Epithelial cell of esophagus (primary cell): ENCODE measurements at regions not wholly inside any gene's neighbourhood (a gene's known extent, or its start where the extent isn't known, plus 50 kb on each side); places are given as distances from the start of the nearest gene placed in this dataset.
"Not testable (repeated sequence)": the region's sequence is repeated elsewhere in the genome, so short reads cannot be mapped to it uniquely, and the experiment has no call there.

Source experiments
- DNase-seq: peaks from one replicate; pipeline ENCODE4 v3.0.0; 2010; ENCODE audit warnings: low read depth
- H3K4me3 ChIP-seq: 2 replicates; pipeline ENCODE4 v1.5.1; 2011; ENCODE audit warnings: mild to moderate bottlenecking, low read length, control low read depth
- TF ChIP-seq, protein P1 (sequence below): IDR thresholded peaks from 2 replicates; pipeline ENCODE4 v1.5.1; 2011; ENCODE audit warnings: low read depth, mild to moderate bottlenecking, low read length, control low read depth, inconsistent platforms; ENCODE audit not compliant: insufficient read depth; ENCODE audit errors: missing control alignments

DNA sequence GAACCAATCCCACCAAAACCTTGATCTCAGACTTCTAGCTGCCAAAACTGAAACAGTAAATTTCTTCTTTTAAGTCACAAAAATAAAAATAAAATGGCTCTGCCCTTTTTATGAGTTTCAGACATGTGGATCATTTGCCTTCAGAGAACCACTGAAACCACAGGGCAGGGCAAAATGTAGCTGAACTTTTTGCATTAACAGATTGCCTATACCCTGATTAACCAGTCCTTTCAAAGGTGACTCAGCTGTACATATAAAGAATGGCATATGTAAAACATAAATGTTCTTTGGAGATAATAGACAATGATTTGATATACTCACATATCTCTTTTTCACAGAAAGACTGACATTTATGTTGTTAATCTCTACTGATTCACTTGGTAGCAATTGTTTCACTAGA, 187.1 kb upstream of the GRIN3A start:
- TF ChIP-seq, protein P1, sequence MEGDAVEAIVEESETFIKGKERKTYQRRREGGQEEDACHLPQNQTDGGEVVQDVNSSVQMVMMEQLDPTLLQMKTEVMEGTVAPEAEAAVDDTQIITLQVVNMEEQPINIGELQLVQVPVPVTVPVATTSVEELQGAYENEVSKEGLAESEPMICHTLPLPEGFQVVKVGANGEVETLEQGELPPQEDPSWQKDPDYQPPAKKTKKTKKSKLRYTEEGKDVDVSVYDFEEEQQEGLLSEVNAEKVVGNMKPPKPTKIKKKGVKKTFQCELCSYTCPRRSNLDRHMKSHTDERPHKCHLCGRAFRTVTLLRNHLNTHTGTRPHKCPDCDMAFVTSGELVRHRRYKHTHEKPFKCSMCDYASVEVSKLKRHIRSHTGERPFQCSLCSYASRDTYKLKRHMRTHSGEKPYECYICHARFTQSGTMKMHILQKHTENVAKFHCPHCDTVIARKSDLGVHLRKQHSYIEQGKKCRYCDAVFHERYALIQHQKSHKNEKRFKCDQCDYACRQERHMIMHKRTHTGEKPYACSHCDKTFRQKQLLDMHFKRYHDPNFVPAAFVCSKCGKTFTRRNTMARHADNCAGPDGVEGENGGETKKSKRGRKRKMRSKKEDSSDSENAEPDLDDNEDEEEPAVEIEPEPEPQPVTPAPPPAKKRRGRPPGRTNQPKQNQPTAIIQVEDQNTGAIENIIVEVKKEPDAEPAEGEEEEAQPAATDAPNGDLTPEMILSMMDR: no peak
- DNase-seq: no peak
- no peak overlapping the region for H3K4me3 ChIP-seq

DNA sequence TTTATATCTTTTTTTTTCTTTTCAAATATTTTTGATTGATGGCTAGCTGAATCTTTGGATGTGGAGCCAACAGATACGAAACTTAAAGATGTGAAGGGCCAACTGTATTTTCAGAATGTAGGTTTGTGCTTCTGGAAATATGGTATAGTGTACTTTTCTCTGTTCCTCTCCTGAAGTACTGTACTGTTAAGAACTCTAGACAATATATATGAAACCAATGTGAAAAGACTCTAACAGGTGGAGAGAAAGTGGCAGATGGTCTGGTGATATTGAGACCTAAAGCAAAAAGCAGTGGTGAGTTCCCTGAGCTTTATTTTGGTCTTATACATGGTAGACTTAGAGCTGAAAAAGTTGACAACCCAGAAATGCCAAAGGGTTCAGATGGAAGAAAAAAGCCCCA, 185.0 kb upstream of the GRIN3A start:
- no peak for DNase-seq
- TF ChIP-seq, protein P1: no peak
- no peak overlapping the region for H3K4me3 ChIP-seq

DNA sequence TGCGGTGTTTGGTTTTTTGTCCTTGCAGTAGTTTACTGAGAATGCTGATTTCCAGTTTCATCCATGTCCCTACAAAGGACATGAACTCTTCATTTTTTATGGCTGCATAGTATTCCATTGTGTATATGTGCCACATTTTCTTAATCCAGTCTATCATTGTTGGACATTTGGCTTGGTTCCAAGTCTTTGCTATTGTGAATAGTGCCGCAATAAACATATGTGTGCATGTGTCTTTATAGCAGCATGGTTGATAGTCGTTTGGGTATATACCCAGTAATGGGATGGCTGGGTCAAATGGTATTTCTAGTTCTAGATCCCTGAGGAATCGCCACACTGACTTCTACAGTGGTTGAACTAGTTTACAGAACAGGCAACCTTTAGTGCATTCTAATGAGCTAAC, 178.5 kb upstream of the GRIN3A start:
- DNase-seq, H3K4me3 ChIP-seq: not testable (repeated sequence)

DNA sequence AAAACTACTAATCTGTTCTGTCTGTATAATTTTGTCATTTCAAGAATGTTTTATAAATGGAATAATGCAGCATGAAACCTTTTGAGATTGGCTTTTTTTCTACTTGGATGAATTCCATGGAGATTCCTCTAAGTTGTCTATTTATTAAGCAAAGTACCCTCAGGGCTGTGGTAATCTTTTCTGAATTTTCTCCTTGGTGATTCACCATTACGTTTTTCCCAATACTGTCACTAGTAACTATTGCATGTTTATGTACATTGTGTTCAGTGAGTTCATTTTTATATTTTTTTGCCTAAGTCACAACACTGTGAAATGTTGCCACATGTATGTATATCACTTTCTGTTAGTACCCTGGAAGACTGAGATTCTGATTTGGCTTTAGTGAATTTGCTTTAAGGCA, 177.0 kb upstream of the GRIN3A start:
- DNase-seq: peak; percentile 15
- TF ChIP-seq, protein P1: no peak

DNA sequence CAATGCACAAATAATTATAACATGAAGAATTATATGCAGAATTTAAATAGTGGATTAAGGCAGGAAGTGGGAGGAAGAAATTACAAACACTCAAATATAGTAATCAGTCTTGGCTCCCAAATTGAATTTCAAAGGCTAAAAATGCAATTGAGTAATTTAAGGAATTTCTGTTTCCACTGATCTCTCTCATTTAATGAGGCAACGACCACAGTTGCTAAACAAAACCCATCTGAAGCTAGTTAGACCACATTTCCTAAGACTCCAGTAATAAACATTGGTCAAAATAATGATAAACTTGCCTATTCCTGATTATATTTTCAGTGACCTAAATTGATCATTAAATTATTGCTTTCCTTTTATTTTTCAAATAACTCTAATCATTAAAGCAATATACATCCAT, 174.3 kb upstream of the GRIN3A start:
- no peak for DNase-seq
- H3K4me3 ChIP-seq: no peak overlapping the region
- TF ChIP-seq, protein P1: no peak

More for the DNA sequence above, 177.0 kb upstream of the GRIN3A start:
- H3K4me3 ChIP-seq: no peak overlapping the region

DNA sequence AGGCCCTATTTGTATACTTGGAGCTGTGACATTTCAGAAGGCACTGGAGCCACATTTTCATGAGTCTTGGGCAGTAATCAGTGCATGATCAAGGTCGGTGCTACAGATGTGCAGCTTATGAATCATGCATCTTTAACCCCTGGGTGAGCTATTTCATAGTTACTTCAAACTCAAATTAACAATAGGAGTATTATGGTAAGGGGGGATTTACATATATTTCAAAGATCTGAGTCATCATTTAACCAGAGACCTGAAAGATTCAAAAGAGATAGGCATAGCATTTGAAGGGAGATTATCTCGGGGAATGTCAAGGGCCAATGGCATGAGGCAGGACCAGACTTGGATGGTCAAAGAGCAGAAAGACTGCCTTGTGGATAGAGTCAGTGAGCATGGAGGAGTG, 169.0 kb upstream of the GRIN3A start:
- DNase-seq: no peak
- TF ChIP-seq, protein P1: no peak
- H3K4me3 ChIP-seq: no peak overlapping the region

DNA sequence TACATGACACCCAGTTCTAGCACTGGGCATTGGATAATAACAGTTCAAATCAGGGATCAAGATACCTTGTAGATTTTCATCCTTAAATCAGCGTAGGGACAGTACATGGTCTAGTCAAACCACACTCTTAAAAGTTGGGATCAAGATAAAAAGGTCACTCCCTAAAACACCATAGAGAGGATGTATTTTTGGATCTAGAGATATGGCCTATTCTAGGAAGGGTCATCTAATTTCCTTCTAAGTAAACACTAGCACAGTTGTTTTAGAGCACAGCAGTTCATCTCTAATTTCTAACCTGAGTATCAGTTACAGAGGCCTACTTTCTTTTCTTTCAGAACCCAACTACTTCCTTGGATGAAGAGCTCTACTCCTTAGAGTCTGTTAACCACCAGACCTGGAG, 166.4 kb upstream of the GRIN3A start:
- TF ChIP-seq, protein P1: no peak
- no peak for DNase-seq
- no peak overlapping the region for H3K4me3 ChIP-seq

DNA sequence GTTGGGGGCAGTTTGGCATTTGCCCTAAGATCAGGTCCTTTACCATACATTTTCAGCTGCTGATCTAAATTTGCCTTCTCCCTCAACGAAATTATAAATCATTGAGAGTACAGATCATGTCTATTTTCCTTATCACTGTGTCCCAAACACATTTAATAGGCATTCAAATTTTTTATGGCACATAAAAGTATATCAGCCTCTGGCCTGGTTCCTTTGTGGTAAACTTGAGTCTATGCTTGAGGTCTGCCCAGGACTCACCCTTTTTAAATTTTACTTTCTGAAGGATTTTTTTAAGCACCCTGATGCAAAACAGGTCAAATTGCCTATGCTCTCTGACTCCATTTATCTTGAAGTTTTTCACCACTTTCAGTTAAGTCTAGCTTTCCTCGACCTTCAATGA, 163.6 kb upstream of the GRIN3A start:
- no peak overlapping the region for H3K4me3 ChIP-seq
- DNase-seq: no peak
- TF ChIP-seq, protein P1: no peak
